ENCODE measurements at regions not wholly inside any gene's neighbourhood (a gene's known extent, or its start where the extent isn't known, plus 50 kb on each side); places are given as distances from the start of the nearest gene placed in this dataset.
A peak's percentile ranks its signal among the peaks of the same experiment; 100 is the strongest.

GRCh38 chr6:146886587-146887446, 288.0 kb downstream of the ADGB start:
- no peak for DNase-seq

- DNase-seq, result no peak
Measured at GRCh38 chr6:146887447-146888077, 288.8 kb downstream of the ADGB start.

- no peak for DNase-seq
Measured at GRCh38 chr6:146889303-146889702, 290.5 kb downstream of the ADGB start.

- DNase-seq, result no peak
Measured at GRCh38 chr6:146890172-146890571, 291.4 kb downstream of the ADGB start.

- DNase-seq, result peak; percentile 45
Measured at GRCh38 chr6:146890644-146891434, 292.1 kb downstream of the ADGB start.

- DNase-seq, result peak; percentile 48
Measured at GRCh38 chr6:146891615-146892265, 293.0 kb downstream of the ADGB start.

- DNase-seq, result no peak
Measured at GRCh38 chr6:146892283-146892612, 293.5 kb downstream of the ADGB start.

- peak; percentile 91 for DNase-seq
Measured at GRCh38 chr6:146892613-146893401, 294.0 kb downstream of the ADGB start.

GRCh38 chr6:146893690-146894089, 294.9 kb downstream of the ADGB start:
- DNase-seq, result no peak

- DNase-seq, result no peak
Measured at GRCh38 chr6:146894624-146895023, 295.9 kb downstream of the ADGB start.

GRCh38 chr6:146895101-146895771, 296.5 kb downstream of the ADGB start:
- no peak for DNase-seq

GRCh38 chr6:146895772-146896061, 296.9 kb downstream of the ADGB start:
- DNase-seq, result no peak

GRCh38 chr6:146896062-146896813, 297.5 kb downstream of the ADGB start:
- no peak for DNase-seq

- DNase-seq, result no peak
Measured at GRCh38 chr6:146896960-146897701, 298.4 kb downstream of the ADGB start.

- DNase-seq, result no peak
Measured at GRCh38 chr6:146898069-146898887, 299.5 kb downstream of the ADGB start.

GRCh38 chr6:146898888-146899227, 300.1 kb downstream of the ADGB start:
- DNase-seq, result no peak

GRCh38 chr6:146901940-146902816, 302.0 kb upstream of the STXBP5 start:
- peak; percentile 14 for DNase-seq

- peak; percentile 34 for DNase-seq
Measured at GRCh38 chr6:146902846-146903245, 301.4 kb upstream of the STXBP5 start.
